NB4 (cell line): ENCODE measurements at regions not wholly inside any gene's neighbourhood (a gene's known extent, or its start where the extent isn't known, plus 50 kb on each side); places are given as distances from the start of the nearest gene placed in this dataset.

Experiments
- DNase-seq: peaks from one replicate; pipeline ENCODE4 v3.0.0; 2010; ENCODE audit warnings: low read depth
- H3K4me3 ChIP-seq: one replicate; pipeline ENCODE4 v1.5.1; 2011; ENCODE audit warnings: mild to moderate bottlenecking, low read depth, low read length, moderate library complexity
- MYC ChIP-seq: IDR thresholded peaks from 2 replicates; pipeline ENCODE4 v1.6.1; 2011; ENCODE audit warnings: low read depth, low read length
- POLR2A ChIP-seq: IDR thresholded peaks from 2 replicates; pipeline ENCODE4 v1.6.1; 2011; ENCODE audit warnings: mild to moderate bottlenecking; ENCODE audit not compliant: insufficient read length; ENCODE audit errors: extremely low read depth
- TF ChIP-seq, protein P1 (sequence below): IDR thresholded peaks from 2 replicates; pipeline ENCODE4 v1.6.1; 2011; ENCODE audit warnings: low read depth, low read length
- TF ChIP-seq, protein P2 (sequence below): IDR thresholded peaks from one replicate; pipeline ENCODE4 v1.5.1; 2012; ENCODE audit warnings: low read depth, low read length

DNA sequence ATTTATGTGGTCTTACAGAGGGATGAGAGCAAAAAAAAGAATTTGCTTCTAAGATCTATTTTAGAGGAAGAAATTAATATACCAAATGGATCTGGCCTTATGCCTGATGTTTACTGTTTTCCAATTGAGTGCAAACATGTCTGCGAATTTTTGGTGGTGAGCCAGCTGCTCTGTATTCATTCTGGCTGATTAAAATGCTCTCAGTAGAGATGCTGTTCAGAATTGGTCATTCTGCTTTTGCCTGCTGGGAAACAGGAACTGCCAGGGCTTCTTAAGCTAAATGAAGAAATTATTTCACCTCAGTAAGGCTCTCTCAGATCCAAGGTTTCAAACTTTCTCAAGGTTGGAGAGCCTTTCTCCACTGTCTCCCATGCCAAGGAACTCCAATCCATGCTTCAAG lies 132.0 kb upstream of the SV2C start:
- H3K4me3 ChIP-seq: no peak overlapping the region
- TF ChIP-seq, protein P1, sequence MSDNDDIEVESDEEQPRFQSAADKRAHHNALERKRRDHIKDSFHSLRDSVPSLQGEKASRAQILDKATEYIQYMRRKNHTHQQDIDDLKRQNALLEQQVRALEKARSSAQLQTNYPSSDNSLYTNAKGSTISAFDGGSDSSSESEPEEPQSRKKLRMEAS: no peak
- TF ChIP-seq, protein P2, sequence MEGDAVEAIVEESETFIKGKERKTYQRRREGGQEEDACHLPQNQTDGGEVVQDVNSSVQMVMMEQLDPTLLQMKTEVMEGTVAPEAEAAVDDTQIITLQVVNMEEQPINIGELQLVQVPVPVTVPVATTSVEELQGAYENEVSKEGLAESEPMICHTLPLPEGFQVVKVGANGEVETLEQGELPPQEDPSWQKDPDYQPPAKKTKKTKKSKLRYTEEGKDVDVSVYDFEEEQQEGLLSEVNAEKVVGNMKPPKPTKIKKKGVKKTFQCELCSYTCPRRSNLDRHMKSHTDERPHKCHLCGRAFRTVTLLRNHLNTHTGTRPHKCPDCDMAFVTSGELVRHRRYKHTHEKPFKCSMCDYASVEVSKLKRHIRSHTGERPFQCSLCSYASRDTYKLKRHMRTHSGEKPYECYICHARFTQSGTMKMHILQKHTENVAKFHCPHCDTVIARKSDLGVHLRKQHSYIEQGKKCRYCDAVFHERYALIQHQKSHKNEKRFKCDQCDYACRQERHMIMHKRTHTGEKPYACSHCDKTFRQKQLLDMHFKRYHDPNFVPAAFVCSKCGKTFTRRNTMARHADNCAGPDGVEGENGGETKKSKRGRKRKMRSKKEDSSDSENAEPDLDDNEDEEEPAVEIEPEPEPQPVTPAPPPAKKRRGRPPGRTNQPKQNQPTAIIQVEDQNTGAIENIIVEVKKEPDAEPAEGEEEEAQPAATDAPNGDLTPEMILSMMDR: no peak
- no peak for TF ChIP-seq MYC
- no peak for TF ChIP-seq POLR2A
- DNase-seq: no peak

DNA sequence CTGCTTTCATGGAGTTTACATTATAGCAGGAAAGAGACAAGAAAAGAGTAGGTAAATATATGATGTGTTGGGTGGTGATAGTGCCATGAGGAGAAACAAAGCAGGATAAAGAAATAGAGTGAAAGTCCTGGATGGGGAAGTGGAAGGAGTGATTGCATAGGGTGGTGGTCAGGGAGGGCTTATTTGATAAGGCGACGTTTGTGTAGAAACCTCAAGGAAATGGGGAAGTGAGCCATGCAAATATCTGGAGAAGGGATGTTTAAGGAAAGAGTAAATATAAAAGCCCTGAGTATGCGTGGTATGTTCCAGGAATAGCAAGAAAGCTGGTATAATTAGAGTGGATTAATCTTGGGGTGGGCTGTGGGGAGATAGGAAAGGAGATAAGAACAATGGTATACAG lies 134.7 kb upstream of the SV2C start:
- TF ChIP-seq, protein P1: no peak
- TF ChIP-seq POLR2A (no peak), MYC (no peak)
- TF ChIP-seq, protein P2: no peak
- DNase-seq: peak; percentile 15
- no peak overlapping the region for H3K4me3 ChIP-seq

DNA sequence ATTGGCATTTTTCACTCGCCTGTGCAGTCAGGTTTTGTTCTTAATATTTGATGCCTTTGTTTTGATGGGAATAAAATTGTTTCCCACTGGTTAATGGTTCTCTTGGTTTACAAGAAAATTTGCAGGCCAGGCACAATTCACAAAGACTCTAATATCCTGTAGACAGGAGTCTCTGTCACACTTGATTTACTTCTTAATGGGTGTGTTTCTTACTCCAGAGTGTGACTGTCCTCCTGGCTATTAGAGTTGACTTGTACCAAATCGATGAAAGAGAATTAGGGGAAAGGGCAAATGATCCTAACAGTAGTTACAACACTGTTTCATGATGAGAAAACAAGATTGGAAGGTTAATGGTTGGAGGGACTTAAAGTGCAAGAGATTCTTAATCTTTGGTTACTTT lies 142.8 kb upstream of the SV2C start:
- no peak overlapping the region for H3K4me3 ChIP-seq
- TF ChIP-seq MYC: no peak
- TF ChIP-seq POLR2A: no peak
- TF ChIP-seq, protein P2: no peak
- TF ChIP-seq, protein P1: no peak
- DNase-seq: no peak

DNA sequence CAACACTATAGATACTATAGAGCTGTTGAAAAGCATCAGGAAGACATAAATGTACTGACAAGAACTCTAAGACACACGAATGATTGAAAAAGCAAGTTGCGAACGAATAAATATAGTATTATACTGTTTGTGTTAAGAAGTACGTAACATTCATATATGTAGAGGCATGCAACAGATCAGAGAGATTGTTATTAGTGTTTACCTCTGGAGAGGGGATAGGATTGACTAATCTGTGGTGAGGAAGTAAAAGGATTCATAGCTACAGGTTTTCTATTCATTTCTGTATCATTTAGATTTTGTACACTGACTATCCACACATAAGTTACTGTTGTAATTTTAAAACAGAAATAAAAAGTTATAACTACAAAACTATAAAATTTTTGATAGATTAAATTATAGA lies 147.6 kb upstream of the SV2C start:
- H3K4me3 ChIP-seq: no peak overlapping the region
- TF ChIP-seq, protein P1: no peak
- TF ChIP-seq MYC: no peak
- TF ChIP-seq, protein P2: no peak
- TF ChIP-seq POLR2A: no peak
- DNase-seq: no peak

DNA sequence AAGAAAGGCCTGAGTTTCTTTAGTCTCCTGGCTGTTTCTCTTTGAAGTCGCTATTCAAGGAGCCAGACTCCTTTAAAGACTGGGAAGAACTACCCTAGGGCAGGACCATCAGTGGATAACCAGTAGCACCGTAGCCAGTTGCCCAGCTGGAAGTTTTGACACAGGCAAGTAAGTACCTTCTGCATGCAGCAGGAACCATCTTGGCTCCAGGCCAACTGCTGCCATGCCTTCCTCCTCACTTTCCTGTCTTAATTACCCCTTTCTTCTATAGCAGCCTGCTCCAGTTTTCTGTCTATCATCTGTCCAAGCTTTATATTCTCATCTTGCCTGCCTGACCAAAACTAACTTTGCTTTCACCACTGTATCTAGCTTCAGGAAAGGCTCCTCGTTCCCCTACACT lies 149.7 kb upstream of the SV2C start:
- TF ChIP-seq POLR2A (no peak), MYC (no peak)
- TF ChIP-seq, protein P2: no peak
- TF ChIP-seq, protein P1: no peak
- no peak for DNase-seq

DNA sequence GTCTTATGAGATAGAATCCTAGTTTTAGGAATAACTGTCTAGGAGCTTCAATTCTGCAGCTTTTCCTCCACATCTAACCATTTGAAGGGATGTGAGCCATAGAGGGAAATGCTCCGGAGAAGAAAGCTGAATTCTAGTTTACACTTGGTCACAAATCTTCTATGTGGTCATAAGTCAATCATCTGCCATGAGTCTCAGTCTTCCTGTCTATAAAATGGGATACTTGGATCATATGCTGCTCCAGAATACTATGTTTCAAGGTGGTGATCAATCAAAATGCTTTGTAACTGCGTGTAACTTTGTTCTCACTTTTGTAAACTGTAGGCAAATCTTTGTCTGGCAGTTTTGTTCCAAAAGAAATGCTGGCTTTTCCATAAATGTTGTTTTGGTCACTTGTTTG lies 152.0 kb upstream of the SV2C start:
- TF ChIP-seq, protein P2: no peak
- no peak for TF ChIP-seq MYC
- TF ChIP-seq, protein P1: no peak
- no peak for TF ChIP-seq POLR2A
- DNase-seq: no peak
- H3K4me3 ChIP-seq: no peak overlapping the region

More for the DNA sequence above, 149.7 kb upstream of the SV2C start:
- H3K4me3 ChIP-seq: no peak overlapping the region
